ENCODE measurements at regions not wholly inside any gene's neighbourhood (a gene's known extent, or its start where the extent isn't known, plus 50 kb on each side); places are given as distances from the start of the nearest gene placed in this dataset.
"Not testable (repeated sequence)": the region's sequence is repeated elsewhere in the genome, so short reads cannot be mapped to it uniquely, and the experiment has no call there.

DNA sequence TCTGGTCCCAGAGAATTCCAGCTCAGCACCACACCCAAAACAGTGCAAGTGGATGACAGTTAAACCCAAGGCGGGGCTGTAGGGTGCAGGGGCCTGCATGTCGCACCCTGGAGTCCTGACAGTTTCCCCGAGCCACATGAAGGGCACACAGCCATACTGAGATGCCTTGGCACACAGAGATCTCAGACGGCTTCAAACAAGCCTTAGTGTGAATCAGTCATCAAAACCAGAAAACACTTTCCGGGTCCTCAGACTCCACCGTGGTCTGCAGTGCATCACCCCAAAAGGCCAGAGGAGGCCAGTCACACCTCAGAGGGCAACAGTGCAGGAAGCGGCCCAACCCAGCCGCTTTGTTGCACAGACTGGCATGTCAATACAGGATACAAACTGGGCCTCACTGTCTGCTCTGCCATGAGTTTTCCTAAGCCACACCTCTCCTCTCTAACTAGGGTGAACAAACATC lies 64.6 kb upstream of the ENPP6 start:
- peak; percentile 48 for DNase-seq (ENCODE audit: low spot score)
- in situ Hi-C loops (cut with MboI; ENCODE audit: low sequenced_read_pairs, unreplicated experiment) = no loop called here
- TF ChIP-seq, protein P1, sequence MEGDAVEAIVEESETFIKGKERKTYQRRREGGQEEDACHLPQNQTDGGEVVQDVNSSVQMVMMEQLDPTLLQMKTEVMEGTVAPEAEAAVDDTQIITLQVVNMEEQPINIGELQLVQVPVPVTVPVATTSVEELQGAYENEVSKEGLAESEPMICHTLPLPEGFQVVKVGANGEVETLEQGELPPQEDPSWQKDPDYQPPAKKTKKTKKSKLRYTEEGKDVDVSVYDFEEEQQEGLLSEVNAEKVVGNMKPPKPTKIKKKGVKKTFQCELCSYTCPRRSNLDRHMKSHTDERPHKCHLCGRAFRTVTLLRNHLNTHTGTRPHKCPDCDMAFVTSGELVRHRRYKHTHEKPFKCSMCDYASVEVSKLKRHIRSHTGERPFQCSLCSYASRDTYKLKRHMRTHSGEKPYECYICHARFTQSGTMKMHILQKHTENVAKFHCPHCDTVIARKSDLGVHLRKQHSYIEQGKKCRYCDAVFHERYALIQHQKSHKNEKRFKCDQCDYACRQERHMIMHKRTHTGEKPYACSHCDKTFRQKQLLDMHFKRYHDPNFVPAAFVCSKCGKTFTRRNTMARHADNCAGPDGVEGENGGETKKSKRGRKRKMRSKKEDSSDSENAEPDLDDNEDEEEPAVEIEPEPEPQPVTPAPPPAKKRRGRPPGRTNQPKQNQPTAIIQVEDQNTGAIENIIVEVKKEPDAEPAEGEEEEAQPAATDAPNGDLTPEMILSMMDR (IDR thresholded peaks at IDR 0.05; ENCODE audit: borderline replicate concordance, control extremely low read depth, extremely low read depth, insufficient read depth, missing control alignments) = peak; percentile 31

DNA sequence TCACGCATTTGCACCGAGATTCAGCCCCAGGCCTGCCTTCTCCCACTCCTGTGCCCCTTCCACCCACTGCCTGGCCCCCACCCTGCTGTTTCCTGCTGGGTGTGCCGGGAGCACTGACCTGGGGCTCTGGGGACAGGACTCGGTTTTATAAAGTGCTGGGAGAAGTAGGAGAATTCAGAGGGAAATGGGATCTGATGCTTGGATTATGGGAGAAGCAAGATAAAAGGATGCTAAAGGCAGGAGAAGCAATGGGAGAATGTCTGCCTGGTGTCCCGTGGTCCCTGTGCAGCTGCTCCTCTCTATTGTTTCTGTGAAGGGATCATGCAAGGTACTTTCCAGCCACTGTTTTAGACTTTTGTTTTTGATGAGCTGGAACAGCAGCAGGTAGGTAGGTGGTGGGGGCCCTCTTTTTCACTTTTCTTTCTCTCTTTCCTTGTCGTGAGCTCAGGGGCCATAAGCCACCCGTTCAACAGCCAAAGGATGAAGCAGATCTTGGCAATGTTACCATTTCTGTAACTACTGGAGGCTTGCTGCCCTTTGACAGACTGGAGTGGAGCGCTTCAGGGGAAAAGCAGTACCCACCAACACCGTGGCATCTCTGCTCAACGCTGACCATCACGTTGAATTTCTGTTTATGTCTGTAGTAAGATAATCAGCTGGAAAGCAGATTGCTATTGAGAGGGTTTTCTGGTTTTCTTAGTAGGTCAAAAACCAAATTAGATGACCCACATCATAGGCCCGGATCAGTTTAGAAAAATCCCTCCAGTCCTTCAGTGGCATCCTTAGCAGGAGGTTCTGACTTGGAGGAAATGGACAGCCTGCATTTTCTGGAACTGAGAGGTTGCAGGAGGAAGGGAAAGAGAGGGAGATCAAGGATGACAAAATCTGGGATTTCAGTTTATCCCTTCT lies 63.8 kb upstream of the ENPP6 start:
- in situ Hi-C loops (cut with MboI; ENCODE audit: low sequenced_read_pairs, unreplicated experiment) = no loop called here
- DNase-seq (ENCODE audit: low spot score) = peak; percentile 76

DNA sequence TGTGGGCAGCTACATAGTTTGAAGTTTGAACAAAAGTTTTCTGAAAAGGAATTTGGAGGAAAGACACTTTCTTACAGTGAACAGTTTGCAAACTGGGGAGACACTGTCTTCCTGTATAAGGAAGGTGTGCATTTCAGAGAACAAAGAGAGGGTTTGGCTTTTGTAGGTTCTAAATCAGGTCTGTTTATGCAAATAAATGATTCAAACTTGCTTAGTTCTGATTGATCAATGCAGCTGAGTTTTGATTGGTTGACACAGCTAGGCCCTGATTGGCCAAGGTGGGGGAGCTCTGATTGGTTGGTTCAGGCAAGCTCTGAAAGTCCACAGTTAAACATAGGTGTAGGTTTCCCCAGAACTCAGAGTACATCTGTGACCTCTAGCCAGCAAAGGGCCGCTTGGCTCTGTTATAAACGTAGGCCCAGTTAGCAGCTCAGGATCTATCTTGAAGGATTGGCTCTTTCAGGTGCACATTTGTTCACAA lies 63.0 kb upstream of the ENPP6 start:
- TF ChIP-seq, protein P1 (IDR thresholded peaks at IDR 0.05; ENCODE audit: borderline replicate concordance, control extremely low read depth, extremely low read depth, insufficient read depth, missing control alignments) = no peak
- peak; percentile 75 for DNase-seq (ENCODE audit: low spot score)
- in situ Hi-C loops (cut with MboI; ENCODE audit: low sequenced_read_pairs, unreplicated experiment) = no loop called here

More for the DNA sequence above, 63.8 kb upstream of the ENPP6 start:
- TF ChIP-seq, protein P1 (IDR thresholded peaks at IDR 0.05; ENCODE audit: borderline replicate concordance, control extremely low read depth, extremely low read depth, insufficient read depth, missing control alignments) = no peak

DNA sequence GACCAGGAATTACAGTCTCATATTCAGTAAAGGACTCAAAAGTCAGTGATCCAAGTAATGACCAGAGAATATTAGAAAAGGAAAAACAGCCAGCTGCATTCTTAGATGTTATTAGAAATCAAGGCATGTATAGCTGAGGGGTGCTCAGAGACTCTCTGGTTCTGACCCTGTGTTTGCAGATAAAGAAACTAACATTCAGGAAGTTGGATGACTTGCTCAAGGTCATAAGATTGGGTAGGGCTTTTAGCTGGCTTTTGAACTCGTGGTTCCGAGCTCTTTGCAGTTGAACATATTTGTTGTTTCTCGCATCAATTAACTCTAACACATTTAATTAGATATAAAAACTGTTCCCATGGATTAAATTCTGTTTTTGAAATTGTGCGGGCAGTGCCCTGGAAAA lies 62.5 kb upstream of the ENPP6 start:
- in situ Hi-C loops (cut with MboI; ENCODE audit: low sequenced_read_pairs, unreplicated experiment) = no loop called here
- TF ChIP-seq, protein P1 (IDR thresholded peaks at IDR 0.05; ENCODE audit: borderline replicate concordance, control extremely low read depth, extremely low read depth, insufficient read depth, missing control alignments) = no peak
- no peak for DNase-seq (ENCODE audit: low spot score)

DNA sequence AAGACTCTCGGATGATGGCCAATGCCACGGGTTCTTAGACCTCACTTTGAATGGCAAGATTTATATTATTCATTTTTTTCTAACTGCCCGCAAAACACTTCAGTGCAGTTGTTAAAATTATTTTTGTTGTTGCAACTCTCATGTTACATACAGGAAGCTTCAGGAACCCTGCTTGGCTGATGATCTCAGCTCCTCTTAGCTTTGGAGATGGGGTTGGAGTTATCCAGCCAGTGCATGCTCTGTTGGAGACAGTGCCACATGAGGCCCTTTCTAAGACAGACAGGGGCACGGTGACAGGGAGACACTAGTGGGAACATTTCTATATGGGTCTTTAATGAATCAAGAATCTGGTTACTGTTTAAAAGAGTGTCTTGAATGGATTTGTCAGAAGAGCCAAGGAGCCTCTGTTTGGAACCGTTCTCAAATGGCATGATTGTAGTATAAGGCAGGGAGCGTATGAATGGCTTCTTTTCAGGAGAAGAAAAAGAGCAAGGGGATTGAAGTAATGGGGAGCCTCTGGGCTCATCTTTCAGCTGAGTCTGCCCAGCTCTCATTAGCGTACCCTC lies 61.9 kb upstream of the ENPP6 start:
- DNase-seq (ENCODE audit: low spot score) = no peak
- in situ Hi-C loops (cut with MboI; ENCODE audit: low sequenced_read_pairs, unreplicated experiment) = no loop called here
- TF ChIP-seq, protein P1 (IDR thresholded peaks at IDR 0.05; ENCODE audit: borderline replicate concordance, control extremely low read depth, extremely low read depth, insufficient read depth, missing control alignments) = no peak

DNA sequence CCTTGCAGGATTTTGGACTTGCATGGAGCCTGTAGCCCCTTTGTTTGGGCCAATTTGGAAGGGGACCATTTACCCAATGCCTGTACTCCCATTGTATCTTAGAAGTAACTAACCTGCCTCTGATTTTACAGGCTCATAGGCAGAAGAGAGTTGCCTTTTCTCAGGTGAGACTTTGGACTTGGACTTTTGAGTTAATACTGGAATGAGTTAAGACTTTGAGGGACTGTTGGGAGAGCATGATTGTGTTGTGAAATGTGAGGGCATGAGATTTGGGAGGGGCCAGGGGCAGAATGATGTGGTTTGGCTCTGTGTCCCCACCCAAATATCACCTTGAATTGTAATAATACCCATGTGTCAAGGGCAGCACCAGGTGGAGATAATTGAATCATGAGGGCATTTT lies 60.1 kb upstream of the ENPP6 start:
- DNase-seq (ENCODE audit: low spot score); in situ Hi-C loops (cut with MboI; ENCODE audit: low sequenced_read_pairs, unreplicated experiment): not testable (repeated sequence)

DNA sequence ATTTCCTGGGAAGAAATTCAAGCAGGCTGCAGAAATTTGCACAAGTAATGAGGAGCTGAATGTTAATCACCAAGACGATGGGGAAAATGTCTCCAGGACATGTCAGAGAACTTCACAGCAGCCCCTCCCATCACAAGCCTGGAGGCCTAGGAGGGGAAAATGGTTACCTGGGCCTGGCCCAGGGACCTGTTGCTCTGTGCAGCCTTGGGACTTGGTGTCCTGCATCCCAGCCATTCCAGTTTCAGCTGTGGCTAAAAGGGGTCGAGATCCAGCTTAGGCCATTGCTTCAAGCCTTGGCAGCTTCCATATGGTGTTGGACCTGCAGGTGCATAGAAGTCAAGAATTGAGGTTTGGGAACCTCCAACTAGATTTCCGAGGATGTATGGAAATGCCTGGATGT lies 59.3 kb upstream of the ENPP6 start:
- DNase-seq (ENCODE audit: low spot score); in situ Hi-C loops (cut with MboI; ENCODE audit: low sequenced_read_pairs, unreplicated experiment): not testable (repeated sequence)

DNA sequence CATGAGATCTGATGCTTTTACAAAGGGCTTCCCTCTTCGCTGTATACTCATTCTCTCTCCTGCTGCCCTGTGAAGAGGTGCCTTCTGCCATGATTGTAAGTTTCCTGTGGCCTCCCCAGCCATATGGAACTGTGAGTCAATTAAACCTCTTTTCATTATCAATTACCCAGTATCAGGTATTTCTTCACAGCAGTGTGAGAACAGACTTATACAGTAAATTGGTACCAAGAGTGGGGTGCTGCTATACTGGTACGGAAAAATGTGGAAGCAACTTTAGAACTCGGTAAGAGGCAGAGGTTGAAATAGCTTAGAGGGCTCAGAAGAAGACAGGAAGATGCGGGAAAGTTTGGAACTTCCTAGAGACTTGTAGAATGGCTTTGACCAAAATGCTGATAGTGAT lies 58.7 kb upstream of the ENPP6 start:
- DNase-seq (ENCODE audit: low spot score); in situ Hi-C loops (cut with MboI; ENCODE audit: low sequenced_read_pairs, unreplicated experiment): not testable (repeated sequence)
